ENCODE measurements at regions not wholly inside any gene's neighbourhood (a gene's known extent, or its start where the extent isn't known, plus 50 kb on each side); places are given as distances from the start of the nearest gene placed in this dataset.

GRCh38 chr7:46968003-46968402 lies 613.9 kb downstream of the TNS3 start:
- TF ChIP-seq TAF1 (IDR thresholded peaks at IDR 0.05; ENCODE audit: borderline replicate concordance, insufficient read depth, low read length): no peak
- TF ChIP-seq POLR2AphosphoS5 (IDR thresholded peaks at IDR 0.05; ENCODE audit: low read depth, low read length): no peak
- no peak for TF ChIP-seq REST (IDR thresholded peaks at IDR 0.05; ENCODE audit: insufficient read depth in 1 of 2, low read depth in 2 of 2, low read length in 2 of 2)
- no peak for TF ChIP-seq FOXP2 (optimal IDR thresholded peaks at IDR 0.05; ENCODE audit: borderline replicate concordance, extremely low read depth, extremely low read length, insufficient read depth)
- no peak for TF ChIP-seq SIN3A (IDR thresholded peaks at IDR 0.05; ENCODE audit: borderline replicate concordance, insufficient read depth, low read length)
